HG03060 (cell line): ENCODE measurements at regions not wholly inside any gene's neighbourhood (a gene's known extent, or its start where the extent isn't known, plus 50 kb on each side); places are given as distances from the start of the nearest gene placed in this dataset.
"Not testable (repeated sequence)": the region's sequence is repeated elsewhere in the genome, so short reads cannot be mapped to it uniquely, and the experiment has no call there.

Experiments used
- ATAC-seq: cut with Tn5 transposase; IDR thresholded peaks from one replicate; pipeline ENCODE4 v1.9.1; 2021; ENCODE audit warnings: low read depth, moderate number of reproducible peaks; ENCODE audit not compliant: unreplicated experiment

DNA sequence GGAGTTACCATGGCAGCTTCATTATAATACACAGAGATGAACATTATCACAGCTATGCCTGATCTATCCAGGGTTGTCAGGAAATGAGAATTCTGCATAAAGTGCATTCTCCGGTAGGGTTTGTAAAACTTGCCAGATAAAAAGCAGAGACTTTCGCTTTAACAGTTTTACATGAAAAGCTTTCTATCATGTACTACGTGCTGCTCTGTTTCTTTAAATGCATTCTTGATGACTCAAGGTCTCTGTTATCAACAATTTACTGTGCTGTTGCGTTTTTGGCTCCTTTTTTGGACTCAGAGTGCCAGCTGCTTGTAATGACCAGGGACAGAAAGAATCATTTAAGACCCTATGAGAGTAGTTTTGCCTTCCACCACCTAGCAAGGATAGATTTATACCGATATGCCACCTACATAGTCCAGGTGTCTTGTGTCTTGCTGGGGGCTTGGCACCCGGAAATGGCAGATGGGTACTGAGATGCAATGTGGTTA lies 371.2 kb downstream of the BTG1 start:
- ATAC-seq = no peak

DNA sequence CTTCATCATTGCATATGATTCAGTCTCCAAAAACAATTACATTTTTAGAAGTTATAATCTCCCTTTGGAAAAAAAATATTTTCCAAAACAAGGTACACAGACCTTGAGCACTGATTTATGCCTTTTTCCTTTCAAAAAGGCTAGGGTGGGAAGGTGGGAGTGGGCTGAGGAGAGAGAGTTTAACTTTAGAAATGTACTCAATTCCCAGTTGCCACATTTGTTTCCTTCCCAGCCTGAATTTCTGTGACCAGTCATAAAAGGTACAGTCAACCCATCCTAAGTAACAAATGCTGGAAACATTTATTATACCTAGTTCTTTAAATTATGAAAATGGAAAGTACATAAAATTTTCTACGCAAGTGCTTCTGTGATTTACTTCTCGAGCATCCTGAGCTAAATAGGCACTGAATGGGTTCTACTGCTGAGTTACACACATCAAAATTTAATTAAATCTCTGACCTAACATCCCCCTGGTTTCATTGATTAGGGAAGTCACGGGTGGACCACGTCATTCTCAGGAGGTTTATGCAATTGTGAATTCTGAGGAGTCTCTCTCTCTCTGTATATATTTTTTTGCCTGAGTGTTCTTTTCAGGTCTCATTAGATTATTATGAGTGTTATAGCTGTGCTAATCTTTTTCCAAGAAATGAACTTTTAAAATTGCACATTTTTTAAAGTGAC lies 371.8 kb downstream of the BTG1 start:
- ATAC-seq = no peak

DNA sequence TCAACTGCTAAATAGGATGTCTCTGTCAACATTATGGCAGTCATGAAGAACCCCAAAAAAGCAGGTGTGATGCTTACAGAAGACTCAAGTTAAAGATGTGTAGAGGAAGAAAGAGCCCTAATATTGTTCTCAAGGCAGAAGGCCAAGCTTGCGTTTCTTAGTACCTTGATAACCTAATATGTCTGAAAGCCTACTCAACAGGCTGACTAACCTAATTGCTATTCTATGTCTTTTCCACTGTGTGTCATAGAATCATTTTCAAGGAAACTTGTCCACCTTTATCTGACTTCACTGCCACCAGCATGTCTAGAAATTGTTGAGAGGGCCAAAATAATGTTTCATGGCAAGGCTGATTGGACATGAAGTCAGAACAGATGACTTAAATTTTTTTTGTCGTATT lies 373.2 kb downstream of the BTG1 start:
- no peak for ATAC-seq

DNA sequence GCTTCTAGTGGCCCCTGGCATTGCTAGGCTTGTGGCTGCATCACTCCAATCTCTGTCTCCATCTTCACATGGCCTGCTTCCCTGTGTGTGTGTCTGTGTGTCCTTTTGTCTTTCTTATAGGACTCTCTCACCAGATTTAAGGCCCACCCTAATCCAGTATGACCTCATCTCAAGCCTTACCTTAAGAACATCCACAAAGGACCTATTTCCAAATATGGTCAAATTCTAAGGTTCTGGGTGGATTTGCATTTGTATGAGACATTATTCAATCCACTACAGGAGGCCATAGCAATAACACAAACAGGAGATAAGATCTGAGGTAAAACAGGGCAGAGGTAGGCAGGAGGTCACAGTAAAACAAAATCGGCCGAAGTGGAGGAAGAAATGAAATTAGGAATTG lies 375.9 kb downstream of the BTG1 start:
- no peak for ATAC-seq

DNA sequence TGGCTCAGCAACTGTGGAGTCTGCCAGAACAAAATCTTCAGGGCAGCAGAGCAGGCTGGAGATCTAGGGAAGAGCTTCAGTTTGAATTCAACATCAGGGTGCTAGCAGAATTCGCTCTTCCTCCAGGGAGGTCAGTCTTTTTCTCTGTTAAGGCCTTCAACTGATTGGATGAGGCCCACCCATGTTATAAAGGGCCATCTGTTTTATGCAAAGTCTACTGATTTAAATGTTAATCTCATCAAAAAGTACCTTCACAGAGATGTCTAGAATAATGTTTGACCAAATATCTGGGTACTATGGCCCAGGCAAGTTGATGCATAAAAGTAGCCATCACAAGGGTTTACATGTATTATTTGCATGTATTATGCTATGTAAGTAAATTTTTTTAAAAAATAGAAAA lies 378.4 kb downstream of the BTG1 start:
- no peak for ATAC-seq

DNA sequence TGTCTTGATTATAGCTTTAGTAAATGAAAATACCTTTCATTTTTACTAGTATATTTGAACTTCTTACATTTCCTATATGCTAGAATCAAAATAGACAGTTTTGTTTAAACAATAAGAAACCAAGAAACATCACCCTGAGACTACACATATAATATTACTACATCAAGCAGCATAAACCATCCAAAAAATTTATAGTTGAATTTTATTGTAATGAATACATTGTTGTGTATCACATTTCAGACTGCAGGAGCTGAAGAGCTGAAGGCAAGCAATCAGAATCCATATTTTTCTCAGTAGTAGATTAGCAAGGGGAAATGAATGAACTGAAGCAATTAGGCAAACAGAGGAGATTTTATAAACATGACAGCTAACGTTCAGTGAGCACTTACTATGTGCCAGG lies 379.2 kb downstream of the BTG1 start:
- no peak for ATAC-seq

DNA sequence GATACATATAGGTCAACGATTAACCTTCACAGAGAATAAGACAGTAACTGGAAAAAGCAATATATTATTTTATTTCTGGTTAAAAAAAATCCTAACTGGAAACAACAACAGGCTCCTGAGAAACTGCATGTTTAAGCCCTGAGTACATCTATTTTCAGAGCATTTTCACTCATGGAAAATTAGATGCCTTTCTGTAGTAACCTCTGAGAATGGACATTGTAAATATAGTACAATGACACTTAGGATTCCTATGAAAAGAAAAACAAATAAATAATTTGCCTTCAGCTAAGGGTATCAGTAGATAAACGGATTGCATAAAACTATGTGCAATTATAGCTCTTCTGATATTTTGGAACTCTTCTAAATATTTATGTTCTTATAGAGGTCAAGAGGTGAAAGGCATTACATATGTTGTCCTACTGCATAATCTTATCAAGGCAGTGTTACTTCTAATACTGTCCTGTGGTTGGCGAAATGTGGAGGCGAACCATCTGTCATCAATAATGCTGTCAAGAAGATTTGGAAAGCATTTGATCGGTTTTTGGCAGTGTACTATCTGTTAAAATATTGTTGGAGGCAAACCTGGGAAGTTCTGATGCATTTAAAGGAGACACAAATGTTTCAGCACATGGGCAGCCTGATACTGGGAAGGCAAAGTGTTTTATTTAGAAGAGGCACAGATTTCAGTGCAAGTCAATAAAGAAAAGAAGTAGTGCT lies 381.8 kb downstream of the BTG1 start:
- ATAC-seq = no peak

DNA sequence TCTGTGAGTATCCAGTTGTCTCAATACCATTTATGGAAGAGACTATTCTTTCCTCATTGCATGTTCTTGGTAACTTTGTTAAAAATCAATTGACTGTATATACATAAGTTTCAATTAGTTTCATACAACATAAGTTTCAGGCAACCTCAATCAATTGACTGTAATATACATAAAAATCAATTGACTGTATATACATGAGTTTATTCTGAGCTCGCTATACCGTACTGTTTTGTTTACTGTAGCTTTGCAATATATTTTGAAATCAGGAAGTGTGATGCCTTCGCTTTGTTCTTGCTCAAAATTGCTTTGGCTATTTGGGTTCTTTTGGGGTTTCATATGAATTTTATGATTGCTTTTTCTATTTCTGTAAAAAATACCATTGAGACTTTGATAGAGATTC lies 392.0 kb downstream of the BTG1 start:
- ATAC-seq = no peak

DNA sequence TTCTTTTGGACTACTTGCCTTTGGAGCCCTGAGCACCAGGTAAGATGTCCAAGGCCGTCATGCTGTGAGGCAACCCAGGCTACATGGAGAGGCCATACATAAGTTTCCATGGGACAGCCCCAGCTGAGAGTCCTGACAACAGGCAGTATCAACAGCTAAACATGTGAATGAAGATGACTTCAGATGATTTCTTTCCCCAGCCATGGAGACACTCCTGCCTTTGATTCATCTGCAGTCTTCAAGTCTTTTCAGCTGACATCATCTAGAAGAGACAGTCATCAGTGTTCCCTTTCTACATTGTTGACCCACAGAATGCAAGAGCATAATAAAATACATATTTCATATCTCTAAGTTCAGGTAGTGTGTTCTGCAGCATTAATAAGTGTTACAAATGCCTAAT lies 398.7 kb downstream of the BTG1 start:
- ATAC-seq = no peak

DNA sequence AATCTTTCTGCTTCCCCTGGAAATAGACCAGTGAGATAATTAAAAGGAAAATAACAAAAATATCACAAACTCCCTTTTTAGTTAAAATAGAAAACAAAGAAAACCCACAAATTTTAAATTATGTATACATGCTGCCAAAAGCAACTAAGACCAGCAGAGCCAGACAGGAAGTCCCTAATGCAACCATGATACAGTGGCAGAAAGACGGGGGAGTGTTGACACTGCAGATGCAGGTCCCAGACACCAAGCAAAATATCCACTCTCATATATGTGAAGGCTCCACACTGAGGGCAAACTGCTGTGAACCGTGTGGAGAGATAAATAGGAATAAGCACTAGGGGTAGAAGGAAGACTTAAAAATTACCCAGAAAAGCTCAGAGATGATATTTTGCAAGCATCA lies 401.0 kb downstream of the BTG1 start:
- ATAC-seq = no peak

DNA sequence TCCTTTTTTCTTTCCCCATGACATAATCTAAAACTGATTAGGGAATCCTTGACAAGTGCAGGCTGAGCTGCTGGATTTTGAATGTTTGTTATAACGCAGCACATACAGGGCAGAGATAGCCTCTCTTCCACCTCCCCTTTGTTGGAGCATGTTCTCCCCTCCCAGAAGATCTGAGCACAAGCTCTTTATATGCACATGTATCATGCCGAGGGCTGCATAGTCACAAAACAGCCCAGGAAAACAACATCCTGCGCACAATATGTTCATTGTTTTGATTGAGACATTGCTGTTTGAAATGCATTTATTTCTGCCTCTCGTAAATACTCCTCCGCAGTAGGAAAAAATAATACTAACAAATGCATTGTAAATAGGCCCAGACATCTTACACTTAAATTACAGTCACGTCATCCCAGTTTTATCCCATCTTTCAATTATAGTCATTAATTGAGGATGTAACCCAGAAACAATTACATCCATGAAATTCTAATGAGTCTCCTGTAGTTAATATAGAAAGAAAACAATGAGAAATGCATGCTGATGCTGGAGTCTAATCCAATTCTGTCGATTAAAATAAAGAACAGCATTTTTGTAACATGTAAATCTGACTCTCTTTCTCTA lies 401.8 kb downstream of the BTG1 start:
- ATAC-seq = no peak

DNA sequence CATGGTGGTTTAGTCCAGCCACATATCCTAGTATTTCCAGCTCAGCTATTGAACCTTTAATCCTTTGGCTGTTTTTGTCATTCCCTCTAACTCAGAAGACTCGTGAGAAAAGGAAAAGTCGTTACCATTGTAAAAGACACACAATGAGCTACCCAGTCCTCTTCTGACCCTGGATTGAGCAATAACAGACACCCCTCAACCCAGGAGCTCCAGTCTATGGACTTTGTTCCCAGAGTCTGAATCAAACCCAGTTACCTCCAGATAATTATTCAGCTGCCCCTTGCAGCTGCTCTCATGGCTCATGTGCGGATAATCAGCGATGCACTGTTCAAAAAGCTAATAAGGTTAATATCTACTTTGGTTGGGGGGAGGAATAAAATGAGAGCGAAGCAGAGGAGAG lies 402.4 kb downstream of the BTG1 start:
- ATAC-seq = no peak

DNA sequence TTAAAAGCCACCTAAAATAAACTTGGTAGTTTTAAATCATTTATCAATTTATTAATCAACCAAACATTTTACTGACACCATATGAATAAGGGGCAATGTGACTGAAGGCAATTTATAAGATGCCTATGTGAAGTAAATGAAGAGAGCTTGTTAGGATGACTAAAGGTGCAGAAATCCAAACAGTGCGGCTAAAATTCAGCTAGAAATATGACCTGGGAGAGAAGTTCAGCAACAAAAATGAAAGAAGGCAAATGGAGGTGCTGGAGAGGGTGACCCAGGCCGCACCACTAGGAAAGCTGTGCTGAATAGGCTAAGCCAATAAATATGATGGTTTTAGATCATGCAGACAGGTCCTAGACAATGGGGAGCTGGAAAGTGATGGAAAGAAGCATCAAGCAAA lies 403.7 kb downstream of the BTG1 start:
- ATAC-seq = no peak

DNA sequence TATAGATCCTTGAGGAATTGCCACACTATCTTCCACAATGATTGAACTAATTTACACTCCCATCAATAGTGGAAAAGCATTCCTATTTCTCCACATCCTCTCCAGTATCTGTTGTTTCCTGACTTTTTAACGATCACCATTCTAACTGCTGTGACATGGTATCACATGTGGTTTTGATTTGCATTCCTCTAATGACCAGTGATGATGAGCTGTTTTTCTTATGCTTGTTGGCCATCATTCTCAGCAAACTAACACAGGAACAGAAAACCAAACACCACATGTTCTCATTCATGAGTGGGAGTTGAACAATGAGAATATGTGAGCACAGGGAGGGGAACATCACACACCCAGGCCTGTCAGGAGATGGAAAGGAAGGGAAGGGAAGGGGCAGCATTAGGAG lies 411.8 kb downstream of the BTG1 start:
- not testable (repeated sequence) for ATAC-seq

DNA sequence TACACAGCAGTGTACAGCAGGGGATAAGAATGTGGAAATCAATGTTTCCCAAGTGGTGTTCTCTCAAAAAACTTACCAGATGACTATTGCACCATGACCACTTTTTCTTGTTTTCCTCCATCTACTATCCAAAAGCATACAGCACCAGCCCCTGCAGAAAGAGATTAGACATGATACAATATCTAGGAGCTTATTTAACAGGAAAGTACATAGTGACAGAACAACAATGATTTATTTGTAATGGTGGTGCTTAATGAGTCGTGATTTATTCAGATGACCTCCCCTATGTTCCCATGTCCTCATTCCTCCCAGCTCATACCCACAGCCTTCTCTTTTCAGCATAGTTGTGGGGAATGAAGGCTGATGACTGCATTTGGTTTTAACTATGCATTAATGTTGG lies 413.6 kb downstream of the BTG1 start:
- no peak for ATAC-seq

DNA sequence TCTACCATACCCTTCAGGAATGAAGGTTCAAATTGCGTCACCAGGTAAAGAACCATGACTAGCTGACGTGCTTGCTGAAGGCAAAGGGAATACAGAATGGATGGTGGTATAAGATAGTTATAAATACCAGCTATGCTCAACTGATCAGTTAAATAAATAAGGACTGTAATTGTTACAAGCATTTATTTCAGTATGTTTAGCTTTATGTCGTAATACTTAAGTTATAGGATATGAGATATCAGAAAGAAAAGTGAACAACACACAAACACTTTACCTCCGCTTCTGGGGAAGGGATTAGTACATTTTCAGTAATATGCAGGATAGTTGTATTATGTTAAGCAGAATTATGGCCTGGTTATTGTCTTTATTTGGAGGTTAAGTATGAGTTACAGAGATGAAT lies 416.1 kb downstream of the BTG1 start:
- ATAC-seq = no peak

DNA sequence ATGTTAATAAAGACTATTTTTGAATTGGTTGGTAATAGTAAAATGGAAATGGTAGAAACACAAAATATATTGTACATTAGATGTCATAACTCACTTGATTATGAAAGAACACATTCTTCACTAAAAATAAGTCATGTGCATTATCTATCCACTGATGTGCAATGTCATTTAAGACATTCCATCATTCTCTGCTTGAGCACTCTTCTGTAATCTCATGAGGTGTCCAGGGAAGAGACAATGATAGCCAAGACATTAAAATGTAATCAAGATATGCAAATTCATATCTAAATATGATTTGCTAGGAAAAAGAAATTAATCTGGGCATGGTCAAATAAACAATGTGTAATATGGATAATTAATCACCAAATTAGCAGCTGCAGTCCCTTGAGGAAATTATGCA lies 422.5 kb downstream of the BTG1 start:
- no peak for ATAC-seq

DNA sequence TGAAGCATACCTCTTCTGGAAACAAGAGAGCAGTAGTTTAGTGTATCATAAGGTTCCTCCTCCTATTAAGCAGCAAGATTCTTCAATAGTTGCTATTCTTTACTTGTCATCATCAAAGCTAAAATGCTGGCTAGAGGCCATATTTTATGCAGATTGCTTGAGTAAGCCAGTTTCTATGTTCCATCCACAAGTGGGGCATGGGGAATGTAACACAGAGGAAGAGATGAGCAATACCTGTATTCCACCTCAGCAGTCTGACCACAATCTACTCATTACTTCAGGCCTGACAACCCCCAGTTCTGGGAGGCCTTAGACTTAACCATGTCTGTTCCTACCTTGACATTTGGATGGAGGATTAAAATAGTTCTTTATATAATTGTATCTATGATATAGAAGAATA lies 423.6 kb downstream of the BTG1 start:
- no peak for ATAC-seq

DNA sequence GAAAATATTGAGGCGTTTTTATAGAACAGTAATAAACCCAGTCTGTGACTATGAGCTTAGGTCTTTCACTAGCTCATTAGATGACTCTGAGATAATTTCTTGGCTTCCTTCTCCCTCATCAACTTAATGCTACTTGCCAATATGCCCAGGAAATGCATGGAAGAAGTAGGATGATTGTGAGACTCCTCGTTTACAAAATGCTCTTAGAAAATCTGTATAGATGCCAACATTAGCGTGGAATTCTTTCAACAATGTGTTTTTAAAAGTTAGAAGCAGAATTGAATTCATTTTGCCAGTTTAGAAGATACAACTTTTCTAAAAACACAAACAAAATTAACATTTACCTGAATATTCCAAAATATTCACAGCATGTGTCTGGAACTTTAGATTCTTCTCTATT lies 424.6 kb downstream of the BTG1 start:
- no peak for ATAC-seq

DNA sequence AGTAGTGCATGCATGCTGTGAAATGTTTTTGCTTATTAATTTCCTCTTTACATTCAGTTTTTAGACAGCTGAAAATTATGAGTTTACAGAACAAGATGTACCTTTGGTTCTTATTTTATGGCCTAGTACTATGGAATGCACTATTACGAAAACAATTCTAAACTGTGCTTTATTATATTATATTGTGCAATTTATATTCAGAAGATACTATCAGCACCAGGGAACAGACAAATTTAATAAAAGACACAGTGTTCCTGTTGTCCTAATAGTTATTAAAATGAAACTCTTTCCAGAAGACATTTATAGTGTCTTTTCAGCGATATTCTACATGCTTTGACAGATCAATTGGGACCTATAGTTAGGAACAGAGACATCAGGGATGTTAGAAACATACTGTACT lies 427.3 kb downstream of the BTG1 start:
- no peak for ATAC-seq

DNA sequence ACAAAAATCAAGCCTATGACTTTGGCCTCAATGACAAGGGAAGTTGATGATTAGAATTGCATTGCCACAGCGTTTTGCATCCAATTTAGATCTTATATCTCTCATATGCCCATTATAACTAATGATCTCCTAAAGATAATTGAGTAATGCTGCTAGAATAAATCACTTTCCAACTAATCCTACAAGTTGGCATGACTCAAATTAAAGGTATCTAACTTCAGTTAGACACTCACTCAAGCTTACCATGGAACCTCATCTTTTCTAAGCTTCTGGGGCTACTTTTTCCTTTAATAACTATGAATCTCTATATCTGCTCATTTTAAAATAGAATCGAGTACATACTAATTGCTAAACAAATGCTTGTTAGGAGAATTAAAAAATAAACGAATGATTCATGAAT lies 427.8 kb downstream of the BTG1 start:
- no peak for ATAC-seq

DNA sequence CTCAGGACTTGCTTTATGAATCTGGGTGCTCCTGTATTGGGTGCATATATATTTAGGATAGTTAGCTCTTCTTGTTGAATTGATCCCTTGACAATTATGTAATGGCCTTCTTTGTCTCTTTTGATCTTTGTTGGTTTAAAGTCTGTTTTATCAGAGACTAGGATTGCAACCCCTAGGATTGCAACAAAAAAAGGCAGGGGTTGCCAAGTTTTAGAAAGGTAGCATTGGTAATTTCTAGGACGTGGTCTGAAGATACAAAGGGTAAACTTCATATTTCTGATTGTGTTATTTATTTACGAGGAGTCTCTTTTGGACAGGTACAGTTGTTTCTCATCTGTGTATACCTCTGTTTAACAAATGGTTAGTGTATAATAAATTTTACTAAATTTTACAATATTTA lies 433.7 kb downstream of the BTG1 start:
- ATAC-seq = not testable (repeated sequence)
